ENCODE measurements at regions not wholly inside any gene's neighbourhood (a gene's known extent, or its start where the extent isn't known, plus 50 kb on each side); places are given as distances from the start of the nearest gene placed in this dataset.

- TF ChIP-seq, protein P1, sequence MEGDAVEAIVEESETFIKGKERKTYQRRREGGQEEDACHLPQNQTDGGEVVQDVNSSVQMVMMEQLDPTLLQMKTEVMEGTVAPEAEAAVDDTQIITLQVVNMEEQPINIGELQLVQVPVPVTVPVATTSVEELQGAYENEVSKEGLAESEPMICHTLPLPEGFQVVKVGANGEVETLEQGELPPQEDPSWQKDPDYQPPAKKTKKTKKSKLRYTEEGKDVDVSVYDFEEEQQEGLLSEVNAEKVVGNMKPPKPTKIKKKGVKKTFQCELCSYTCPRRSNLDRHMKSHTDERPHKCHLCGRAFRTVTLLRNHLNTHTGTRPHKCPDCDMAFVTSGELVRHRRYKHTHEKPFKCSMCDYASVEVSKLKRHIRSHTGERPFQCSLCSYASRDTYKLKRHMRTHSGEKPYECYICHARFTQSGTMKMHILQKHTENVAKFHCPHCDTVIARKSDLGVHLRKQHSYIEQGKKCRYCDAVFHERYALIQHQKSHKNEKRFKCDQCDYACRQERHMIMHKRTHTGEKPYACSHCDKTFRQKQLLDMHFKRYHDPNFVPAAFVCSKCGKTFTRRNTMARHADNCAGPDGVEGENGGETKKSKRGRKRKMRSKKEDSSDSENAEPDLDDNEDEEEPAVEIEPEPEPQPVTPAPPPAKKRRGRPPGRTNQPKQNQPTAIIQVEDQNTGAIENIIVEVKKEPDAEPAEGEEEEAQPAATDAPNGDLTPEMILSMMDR (IDR thresholded peaks at IDR 0.05), result no peak
- no peak for TF ChIP-seq POLR2A (IDR thresholded peaks at IDR 0.05)
Observed at GRCh38 chr5:116862632-116863455, 288.2 kb upstream of the SEMA6A start.

Measured in thyroid gland (tissue), 4 donors.